ENCODE measurements at regions not wholly inside any gene's neighbourhood (a gene's known extent, or its start where the extent isn't known, plus 50 kb on each side); places are given as distances from the start of the nearest gene placed in this dataset.

DNA sequence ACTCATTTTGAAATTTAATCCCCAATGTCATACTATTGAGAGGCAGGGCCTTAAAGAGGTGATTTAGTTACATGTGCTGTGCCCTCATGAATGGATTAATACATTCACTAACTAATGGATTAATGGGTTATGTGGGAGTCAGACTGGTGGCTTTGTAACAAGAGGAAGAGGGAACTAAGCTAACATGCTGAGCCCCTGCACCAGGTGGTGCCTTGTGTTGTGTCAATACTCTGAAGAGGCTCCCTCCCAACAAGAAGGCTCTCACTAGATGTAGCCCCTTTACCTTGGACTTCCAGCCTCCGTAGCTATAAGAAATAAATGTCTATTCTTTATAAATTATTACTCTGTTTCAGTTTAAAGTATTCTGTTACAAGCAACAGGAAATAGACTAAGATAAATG lies 411.9 kb upstream of the EMCN start:
- TF ChIP-seq KLF7 (tag by site-specific recombination; IDR thresholded peaks at IDR 0.05; ENCODE audit: borderline replicate concordance) (no peak), CTCF (tag by site-specific recombination; IDR thresholded peaks at IDR 0.05) (no peak), SALL2 (tag by site-specific recombination; IDR thresholded peaks at IDR 0.05; ENCODE audit: borderline replicate concordance) (no peak), ZNF544 (tag by site-specific recombination; IDR thresholded peaks at IDR 0.05) (no peak), ZNF214 (tag by site-specific recombination; IDR thresholded peaks at IDR 0.05; ENCODE audit: borderline replicate concordance) (no peak), TCF7L2 (IDR thresholded peaks at IDR 0.05; ENCODE audit: borderline replicate concordance, low read depth, low read length) (no peak)

Data from HEK293 (cell line).